Duodenal mucosa (tissue), 2 donors: ENCODE measurements at regions not wholly inside any gene's neighbourhood (a gene's known extent, or its start where the extent isn't known, plus 50 kb on each side); places are given as distances from the start of the nearest gene placed in this dataset.

Experiments used
- H3K27ac ChIP-seq: one replicate; pipeline ENCODE4 v1.7.0; 2013; ENCODE audit warnings: low read depth, low read length
- H3K27me3 ChIP-seq, 2 donors: one replicate each; pipeline ENCODE4 v1.7.0; 2013; ENCODE audit warnings: low read length in 2 of 2, control low read depth in 1 of 2; ENCODE audit not compliant: insufficient read depth in 2 of 2, control insufficient read depth in 1 of 2
- H3K36me3 ChIP-seq, 2 donors: one replicate each; pipeline ENCODE4 v1.7.0; 2013; ENCODE audit warnings: low read length in 2 of 2, control low read depth in 1 of 2; ENCODE audit not compliant: insufficient read depth in 2 of 2, control insufficient read depth in 1 of 2
- H3K4me1 ChIP-seq, 2 donors: one replicate each; pipeline ENCODE4 v1.7.0; 2013; ENCODE audit warnings: low read length in 2 of 2, control low read depth in 1 of 2; ENCODE audit not compliant: insufficient read depth in 2 of 2, control insufficient read depth in 1 of 2
- H3K4me3 ChIP-seq, 2 donors: one replicate each; pipeline ENCODE4 v1.7.0; 2013; ENCODE audit warnings: low read length in 2 of 2, low read depth in 1 of 2
- H3K9ac ChIP-seq, 2 donors: one replicate each; pipeline ENCODE4 v1.7.0; 2013; ENCODE audit warnings: low read length in 2 of 2, low read depth in 1 of 2
- H3K9me3 ChIP-seq, 2 donors: one replicate each; pipeline ENCODE4 v1.7.0; 2013; ENCODE audit warnings: low read length in 2 of 2, control low read depth in 1 of 2; ENCODE audit not compliant: control insufficient read depth in 1 of 2

GRCh38 chr3:78153973-78154372, 1114.1 kb downstream of the ROBO2 start:
- Histone ChIP-seq H3K27me3 (no peaks in the 10 kb centered on the region), H3K4me3 (no peak overlapping the region), H3K9me3 (peaks cover 2 to 5% of the 10 kb centered on the region in 2 donors), H3K36me3 (no peaks in the 10 kb centered on the region), H3K27ac (no peak overlapping the region), H3K4me1 (no peaks in the 10 kb centered on the region), H3K9ac (no peak overlapping the region)

DNA sequence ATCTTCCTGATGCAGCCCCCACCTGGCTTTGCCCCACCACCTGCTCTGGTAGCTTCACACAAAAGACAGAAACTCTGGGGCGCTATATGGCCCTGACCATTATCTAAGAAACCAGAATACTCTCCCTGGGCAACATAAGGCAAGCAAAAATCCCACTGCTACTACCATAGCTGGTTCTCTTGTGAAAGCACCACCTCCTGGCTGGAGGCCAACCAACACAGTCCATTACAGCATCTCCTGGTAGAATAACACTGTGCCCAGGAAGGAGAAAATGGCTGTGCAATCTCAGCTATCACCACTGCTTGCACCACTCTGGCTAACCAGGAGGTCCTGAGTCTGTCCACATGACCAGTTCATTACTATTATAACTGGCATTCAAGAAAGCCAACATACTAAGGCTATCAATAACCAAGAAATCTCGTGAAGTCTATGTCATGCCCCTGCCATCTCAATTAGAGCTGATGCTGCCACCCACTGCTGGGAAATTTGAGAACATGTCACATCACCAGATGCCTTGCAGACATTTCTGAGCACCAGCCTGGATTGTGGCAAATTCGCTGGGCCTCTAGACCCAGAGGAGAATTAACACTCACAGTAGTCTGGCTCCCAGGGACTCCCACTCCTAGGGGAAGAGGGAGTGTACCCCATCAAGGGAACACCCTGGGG, 1114.8 kb downstream of the ROBO2 start:
- no peak overlapping the region for H3K9ac ChIP-seq

GRCh38 chr3:78161736-78162135, 1121.8 kb downstream of the ROBO2 start:
- Histone ChIP-seq H3K9me3 (no peaks in the 10 kb centered on the region), H3K36me3 (no peaks in the 10 kb centered on the region), H3K4me3 (no peak overlapping the region), H3K4me1 (no peaks in the 10 kb centered on the region), H3K27me3 (no peaks in the 10 kb centered on the region), H3K27ac (no peak overlapping the region), H3K9ac (no peak overlapping the region)

More for the DNA sequence above, 1114.8 kb downstream of the ROBO2 start:
- Histone ChIP-seq H3K4me3 (no peak overlapping the region), H3K4me1 (no peaks in the 10 kb centered on the region), H3K36me3 (no peaks in the 10 kb centered on the region), H3K27ac (no peak overlapping the region), H3K27me3 (no peaks in the 10 kb centered on the region), H3K9me3 (peaks cover 2 to 5% of the 10 kb centered on the region in 2 donors)

DNA sequence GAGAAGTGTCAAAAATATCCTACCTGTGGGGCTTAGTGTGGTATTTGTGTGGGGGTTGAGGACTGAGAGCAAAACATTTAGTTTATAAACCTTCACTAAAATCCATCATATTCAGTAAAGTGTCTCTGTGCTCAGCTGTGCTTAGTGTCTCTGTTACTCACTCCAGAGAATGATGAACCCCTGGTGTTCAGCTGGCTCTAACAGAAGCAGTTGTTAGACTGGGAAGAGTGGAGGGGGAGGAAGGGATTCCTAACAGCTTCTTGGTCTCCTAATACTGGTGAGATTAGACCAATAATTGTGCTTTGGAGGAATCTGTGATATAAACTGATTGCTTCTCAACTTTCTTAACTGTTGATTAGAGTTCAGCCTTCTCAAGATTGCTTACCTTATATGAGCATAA, 1123.5 kb downstream of the ROBO2 start:
- Histone ChIP-seq H3K4me3 (no peak overlapping the region), H3K27me3 (no peaks in the 10 kb centered on the region), H3K27ac (no peak overlapping the region), H3K4me1 (no peaks in the 10 kb centered on the region), H3K9me3 (no peaks in the 10 kb centered on the region), H3K36me3 (no peaks in the 10 kb centered on the region), H3K9ac (no peak overlapping the region)

DNA sequence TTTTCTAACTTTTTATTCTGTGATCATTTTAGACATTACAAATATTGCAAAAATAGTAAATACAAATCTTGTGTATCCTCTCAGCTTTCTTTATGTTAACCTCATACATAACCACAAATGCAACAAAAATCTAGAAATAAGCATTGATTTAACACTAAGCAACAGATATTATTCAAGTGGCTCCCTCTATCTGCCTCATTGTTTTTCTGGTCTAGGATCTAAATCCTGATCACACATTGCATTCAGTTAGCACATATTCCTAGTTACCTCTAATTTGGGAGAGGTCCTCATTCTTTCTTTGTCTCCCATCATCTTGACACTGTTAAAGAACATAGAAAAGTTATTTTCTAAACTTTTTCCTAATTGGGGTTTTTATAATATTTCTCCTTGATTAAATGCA, 1126.0 kb downstream of the ROBO2 start:
- Histone ChIP-seq H3K4me3 (no peak overlapping the region), H3K27me3 (no peaks in the 10 kb centered on the region), H3K27ac (no peak overlapping the region), H3K9me3 (no peaks in the 10 kb centered on the region), H3K36me3 (no peaks in the 10 kb centered on the region), H3K4me1 (no peaks in the 10 kb centered on the region), H3K9ac (no peak overlapping the region)

GRCh38 chr3:78174821-78175220, 1134.9 kb downstream of the ROBO2 start:
- Histone ChIP-seq H3K4me1 (no peaks in the 10 kb centered on the region), H3K36me3 (no peaks in the 10 kb centered on the region), H3K9me3 (no peaks in the 10 kb centered on the region), H3K4me3 (no peak overlapping the region), H3K27ac (no peak overlapping the region), H3K9ac (no peak overlapping the region), H3K27me3 (no peaks in the 10 kb centered on the region)

- H3K9me3 ChIP-seq: no peaks in the 10 kb centered on the region
- no peak overlapping the region for H3K27ac ChIP-seq
- no peaks in the 10 kb centered on the region for H3K27me3 ChIP-seq
- no peak overlapping the region for H3K4me3 ChIP-seq
- H3K4me1 ChIP-seq: no peaks in the 10 kb centered on the region
- H3K9ac ChIP-seq: no peak overlapping the region
- H3K36me3 ChIP-seq: no peaks in the 10 kb centered on the region
These were observed 1137.0 kb downstream of the ROBO2 start for GRCh38 chr3:78176869-78177268.

- H3K4me1 ChIP-seq: no peaks in the 10 kb centered on the region
- no peak overlapping the region for H3K4me3 ChIP-seq
- no peaks in the 10 kb centered on the region for H3K9me3 ChIP-seq
- no peaks in the 10 kb centered on the region for H3K27me3 ChIP-seq
- no peak overlapping the region for H3K9ac ChIP-seq
- no peaks in the 10 kb centered on the region for H3K36me3 ChIP-seq
- H3K27ac ChIP-seq: no peak overlapping the region
These were observed 1137.9 kb downstream of the ROBO2 start for GRCh38 chr3:78177780-78178179.

DNA sequence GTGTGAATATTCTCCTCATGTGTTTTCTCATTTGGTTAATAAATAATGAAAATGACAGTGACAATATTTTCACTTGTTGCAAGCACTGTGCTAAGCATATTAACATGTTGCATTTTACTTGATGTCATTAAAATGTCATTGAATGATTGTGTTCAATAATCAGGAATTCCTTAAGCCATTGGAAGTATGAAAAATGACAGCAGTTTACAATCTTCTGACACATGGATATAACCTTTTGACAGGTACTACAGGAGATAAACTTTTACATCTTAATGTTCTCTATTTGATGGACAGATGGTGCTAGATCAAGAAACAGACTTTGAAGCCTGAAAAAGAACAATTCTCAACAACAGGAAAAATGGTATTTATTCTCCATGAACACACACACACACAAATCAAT, 1138.3 kb downstream of the ROBO2 start:
- H3K4me1 ChIP-seq: no peaks in the 10 kb centered on the region
- no peak overlapping the region for H3K4me3 ChIP-seq
- no peak overlapping the region for H3K9ac ChIP-seq
- H3K27ac ChIP-seq: no peak overlapping the region
- no peaks in the 10 kb centered on the region for H3K9me3 ChIP-seq
- H3K27me3 ChIP-seq: no peaks in the 10 kb centered on the region
- H3K36me3 ChIP-seq: no peaks in the 10 kb centered on the region

GRCh38 chr3:78178740-78179363, 1139.0 kb downstream of the ROBO2 start:
- Histone ChIP-seq H3K27me3 (no peaks in the 10 kb centered on the region), H3K9ac (no peak overlapping the region), H3K36me3 (no peaks in the 10 kb centered on the region), H3K27ac (no peak overlapping the region), H3K4me3 (no peak overlapping the region), H3K4me1 (no peaks in the 10 kb centered on the region), H3K9me3 (no peaks in the 10 kb centered on the region)
